ENCODE measurements at regions not wholly inside any gene's neighbourhood (a gene's known extent, or its start where the extent isn't known, plus 50 kb on each side); places are given as distances from the start of the nearest gene placed in this dataset.

DNA sequence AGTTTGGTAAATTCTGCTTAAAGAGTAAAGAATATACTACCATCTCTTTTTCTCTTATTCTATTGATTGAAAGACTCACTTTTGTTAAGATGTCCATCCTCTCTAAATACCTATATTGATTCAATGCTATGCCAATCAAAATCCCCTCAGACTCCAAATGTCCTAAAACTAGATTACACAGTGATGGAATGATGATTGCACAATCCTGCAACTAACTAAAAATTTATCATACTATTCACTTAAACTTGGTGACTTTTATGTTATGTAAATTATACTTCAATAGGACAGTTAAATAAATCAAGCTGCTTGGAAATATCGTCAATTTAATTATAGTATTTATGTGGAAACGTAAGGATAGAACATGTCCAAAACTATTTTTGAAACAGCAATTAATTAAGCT lies 2765.1 kb upstream of the PCDH20 start:
- TF ChIP-seq, protein P1, sequence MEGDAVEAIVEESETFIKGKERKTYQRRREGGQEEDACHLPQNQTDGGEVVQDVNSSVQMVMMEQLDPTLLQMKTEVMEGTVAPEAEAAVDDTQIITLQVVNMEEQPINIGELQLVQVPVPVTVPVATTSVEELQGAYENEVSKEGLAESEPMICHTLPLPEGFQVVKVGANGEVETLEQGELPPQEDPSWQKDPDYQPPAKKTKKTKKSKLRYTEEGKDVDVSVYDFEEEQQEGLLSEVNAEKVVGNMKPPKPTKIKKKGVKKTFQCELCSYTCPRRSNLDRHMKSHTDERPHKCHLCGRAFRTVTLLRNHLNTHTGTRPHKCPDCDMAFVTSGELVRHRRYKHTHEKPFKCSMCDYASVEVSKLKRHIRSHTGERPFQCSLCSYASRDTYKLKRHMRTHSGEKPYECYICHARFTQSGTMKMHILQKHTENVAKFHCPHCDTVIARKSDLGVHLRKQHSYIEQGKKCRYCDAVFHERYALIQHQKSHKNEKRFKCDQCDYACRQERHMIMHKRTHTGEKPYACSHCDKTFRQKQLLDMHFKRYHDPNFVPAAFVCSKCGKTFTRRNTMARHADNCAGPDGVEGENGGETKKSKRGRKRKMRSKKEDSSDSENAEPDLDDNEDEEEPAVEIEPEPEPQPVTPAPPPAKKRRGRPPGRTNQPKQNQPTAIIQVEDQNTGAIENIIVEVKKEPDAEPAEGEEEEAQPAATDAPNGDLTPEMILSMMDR (IDR thresholded peaks at IDR 0.05; ENCODE audit: borderline replicate concordance, insufficient read depth, low read depth, low read length), result no peak
- no peak overlapping the region for H3K4me3 ChIP-seq (ENCODE audit: low read depth, low read length)

- TF ChIP-seq, protein P1 (IDR thresholded peaks at IDR 0.05; ENCODE audit: borderline replicate concordance, insufficient read depth, low read depth, low read length), result no peak
- H3K4me3 ChIP-seq (ENCODE audit: low read depth, low read length), result no peak overlapping the region
These were observed 2750.2 kb upstream of the PCDH20 start for GRCh38 chr13:64165826-64166225.

DNA sequence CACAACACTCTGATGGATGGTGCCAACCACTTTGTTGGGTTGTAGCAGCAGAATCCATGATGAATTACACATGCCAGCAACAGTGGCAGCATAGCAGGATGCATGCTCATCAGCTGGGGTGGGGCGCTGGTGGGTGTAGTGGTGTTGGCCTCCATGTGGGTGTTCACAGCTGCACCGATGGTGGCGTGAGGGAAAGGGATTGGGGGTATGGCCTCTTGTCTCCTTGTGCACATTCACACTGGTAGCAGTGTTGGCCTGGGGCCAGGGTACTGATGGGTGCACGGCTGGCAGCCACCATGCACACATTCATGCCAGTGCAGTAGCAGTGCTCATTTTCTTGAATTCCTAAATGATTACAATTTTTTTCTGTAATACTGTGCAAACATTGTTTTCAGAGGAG lies 2748.8 kb upstream of the PCDH20 start:
- TF ChIP-seq, protein P1 (IDR thresholded peaks at IDR 0.05; ENCODE audit: borderline replicate concordance, insufficient read depth, low read depth, low read length), result no peak

DNA sequence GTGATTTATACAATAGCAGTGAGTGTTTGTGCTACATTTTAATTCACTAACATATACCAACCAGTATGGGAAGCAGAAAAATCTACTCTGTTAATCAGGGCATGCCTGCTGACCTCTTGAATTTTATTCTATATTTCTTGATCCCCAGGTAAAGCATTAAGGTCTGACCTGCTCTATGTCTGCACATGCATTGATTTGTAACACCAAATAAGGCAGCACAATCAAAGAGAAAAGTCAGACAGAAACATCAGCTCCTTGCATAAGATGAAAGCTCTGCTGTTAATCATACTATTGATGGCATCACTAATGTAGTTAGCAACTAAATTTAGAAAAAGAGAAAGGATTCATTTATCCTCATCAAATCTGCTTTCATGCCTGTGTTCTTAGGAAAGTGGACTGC lies 2744.8 kb upstream of the PCDH20 start:
- TF ChIP-seq, protein P1 (IDR thresholded peaks at IDR 0.05; ENCODE audit: borderline replicate concordance, insufficient read depth, low read depth, low read length), result no peak
- no peak overlapping the region for H3K4me3 ChIP-seq (ENCODE audit: low read depth, low read length)

More for the DNA sequence above, 2748.8 kb upstream of the PCDH20 start:
- no peak overlapping the region for H3K4me3 ChIP-seq (ENCODE audit: low read depth, low read length)

GRCh38 chr13:64158908-64159307 lies 2743.3 kb upstream of the PCDH20 start:
- TF ChIP-seq, protein P1 (IDR thresholded peaks at IDR 0.05; ENCODE audit: borderline replicate concordance, insufficient read depth, low read depth, low read length), result no peak
- no peak overlapping the region for H3K4me3 ChIP-seq (ENCODE audit: low read depth, low read length)

- H3K4me3 ChIP-seq (ENCODE audit: low read depth, low read length), result no peak overlapping the region
- TF ChIP-seq, protein P1 (IDR thresholded peaks at IDR 0.05; ENCODE audit: borderline replicate concordance, insufficient read depth, low read depth, low read length), result no peak
These were observed 2738.9 kb upstream of the PCDH20 start for GRCh38 chr13:64154514-64154913.

- no peak overlapping the region for H3K4me3 ChIP-seq (ENCODE audit: low read depth, low read length)
- TF ChIP-seq, protein P1 (IDR thresholded peaks at IDR 0.05; ENCODE audit: borderline replicate concordance, insufficient read depth, low read depth, low read length), result no peak
These were observed 2715.0 kb upstream of the PCDH20 start for GRCh38 chr13:64130600-64130999.
